ENCODE measurements at regions not wholly inside any gene's neighbourhood (a gene's known extent, or its start where the extent isn't known, plus 50 kb on each side); places are given as distances from the start of the nearest gene placed in this dataset.

GRCh38 chr9:119852390-119852789 is 483.2 kb upstream of the BRINP1 start:
- FAIRE-seq (no peak), DNase-seq (ENCODE audit: insufficient read length, low spot score) (no peak)
- no peak for TF ChIP-seq CTCF (IDR thresholded peaks at IDR 0.05; ENCODE audit: insufficient read depth, missing control alignments)

- FAIRE-seq = no peak
- no peak for TF ChIP-seq CTCF (IDR thresholded peaks at IDR 0.05; ENCODE audit: insufficient read depth, missing control alignments)
- DNase-seq (ENCODE audit: insufficient read length, low spot score) = no peak
Measured at GRCh38 chr9:119844431-119844830, 475.2 kb upstream of the BRINP1 start.

GRCh38 chr9:119841016-119841415 is 471.8 kb upstream of the BRINP1 start:
- TF ChIP-seq CTCF (IDR thresholded peaks at IDR 0.05; ENCODE audit: insufficient read depth, missing control alignments) = no peak
- FAIRE-seq (no peak), DNase-seq (ENCODE audit: insufficient read length, low spot score) (no peak)

- no peak for DNase-seq (ENCODE audit: insufficient read length, low spot score)
- FAIRE-seq = no peak
- no peak for TF ChIP-seq CTCF (IDR thresholded peaks at IDR 0.05; ENCODE audit: insufficient read depth, missing control alignments)
Measured at GRCh38 chr9:119839888-119840287, 470.7 kb upstream of the BRINP1 start.

- DNase-seq (ENCODE audit: insufficient read length, low spot score) = no peak
- no peak for TF ChIP-seq CTCF (IDR thresholded peaks at IDR 0.05; ENCODE audit: insufficient read depth, missing control alignments)
- FAIRE-seq = no peak
Measured at GRCh38 chr9:119838210-119838609, 469.0 kb upstream of the BRINP1 start.

GRCh38 chr9:119836036-119836435 is 466.8 kb upstream of the BRINP1 start:
- TF ChIP-seq CTCF (IDR thresholded peaks at IDR 0.05; ENCODE audit: insufficient read depth, missing control alignments) = no peak
- FAIRE-seq (no peak), DNase-seq (ENCODE audit: insufficient read length, low spot score) (no peak)

- TF ChIP-seq CTCF (IDR thresholded peaks at IDR 0.05; ENCODE audit: insufficient read depth, missing control alignments) = no peak
- no peak for FAIRE-seq
- DNase-seq (ENCODE audit: insufficient read length, low spot score) = no peak
Measured at GRCh38 chr9:119834064-119834620, 464.9 kb upstream of the BRINP1 start.

All from D721Med (cell line).